ENCODE measurements at regions not wholly inside any gene's neighbourhood (a gene's known extent, or its start where the extent isn't known, plus 50 kb on each side); places are given as distances from the start of the nearest gene placed in this dataset.

DNA sequence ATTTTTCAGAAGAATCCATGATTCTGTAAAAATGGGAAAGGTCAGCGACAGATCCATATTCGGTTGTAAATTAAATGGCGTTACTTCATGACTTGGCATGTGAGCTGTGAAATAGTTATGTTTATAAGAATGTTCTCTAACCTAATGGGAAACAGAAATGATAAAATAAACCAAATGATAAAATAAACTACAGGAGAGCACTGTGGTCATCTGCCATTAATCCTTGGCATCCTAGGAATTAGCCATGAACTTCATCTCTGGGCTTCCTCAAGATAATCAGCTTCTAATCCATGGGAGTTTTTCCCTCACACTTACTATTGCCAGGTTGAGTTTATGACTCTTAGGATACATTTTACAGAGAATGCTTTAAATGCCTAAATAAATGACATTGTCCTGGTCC is 94.6 kb upstream of the SLC30A5 start:
- H3K4me1 ChIP-seq (ENCODE audit: insufficient read depth, low read length): no peaks in the 10 kb centered on the region
- no peak overlapping the region for H3K4me3 ChIP-seq (ENCODE audit: low read depth in 1 of 2, low read length in 2 of 2)
- H3K9ac ChIP-seq (ENCODE audit: low read length): no peak overlapping the region
- H3K36me3 ChIP-seq (ENCODE audit: insufficient read depth, low read length): no peaks in the 10 kb centered on the region
- no peaks in the 10 kb centered on the region for H3K27me3 ChIP-seq (ENCODE audit: control insufficient read depth in 1 of 2, insufficient read depth in 2 of 2, low read length in 2 of 2)
- H3K27ac ChIP-seq (ENCODE audit: low read depth, low read length): no peak overlapping the region
- H3K9me3 ChIP-seq (ENCODE audit: low read length): no peaks in the 10 kb centered on the region

DNA sequence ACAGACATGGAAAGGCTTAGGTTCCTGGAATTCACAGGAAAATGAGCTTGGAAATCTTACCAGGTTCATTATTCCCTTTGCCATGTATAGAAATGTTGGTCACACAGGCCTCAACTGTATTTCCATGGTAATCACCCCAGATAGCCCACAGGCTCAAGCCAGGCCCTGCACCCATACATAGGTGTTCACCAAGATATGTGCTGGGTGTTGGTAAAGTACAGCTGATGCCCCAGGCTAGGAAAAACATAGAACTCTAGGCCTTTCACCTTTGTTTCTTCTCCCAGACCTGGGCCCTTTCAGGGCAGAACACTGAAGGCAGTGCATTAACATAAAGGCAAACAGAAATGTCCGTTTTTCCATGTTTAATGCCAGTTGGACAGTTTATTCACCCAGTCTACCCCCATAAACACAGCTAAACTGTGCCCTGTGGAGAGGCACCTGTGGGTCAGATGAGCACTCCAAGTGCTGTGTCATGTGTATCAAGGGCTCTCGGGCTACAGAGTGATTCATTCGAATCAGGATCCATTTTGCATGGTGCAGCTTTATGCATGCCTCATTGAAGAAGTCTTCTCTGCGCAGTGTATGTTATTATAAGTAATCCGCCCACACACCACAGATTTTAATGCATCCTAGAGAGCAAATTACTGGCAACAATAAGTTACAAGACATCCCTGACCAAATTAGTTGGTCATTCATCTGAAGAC is 93.4 kb upstream of the SLC30A5 start:
- no peak overlapping the region for H3K4me3 ChIP-seq (ENCODE audit: low read depth in 1 of 2, low read length in 2 of 2)
- H3K36me3 ChIP-seq (ENCODE audit: insufficient read depth, low read length): no peaks in the 10 kb centered on the region
- no peak overlapping the region for H3K27ac ChIP-seq (ENCODE audit: low read depth, low read length)
- no peaks in the 10 kb centered on the region for H3K4me1 ChIP-seq (ENCODE audit: insufficient read depth, low read length)
- H3K27me3 ChIP-seq (ENCODE audit: control insufficient read depth in 1 of 2, insufficient read depth in 2 of 2, low read length in 2 of 2): no peaks in the 10 kb centered on the region
- no peaks in the 10 kb centered on the region for H3K9me3 ChIP-seq (ENCODE audit: low read length)
- H3K9ac ChIP-seq (ENCODE audit: low read length): no peak overlapping the region

DNA sequence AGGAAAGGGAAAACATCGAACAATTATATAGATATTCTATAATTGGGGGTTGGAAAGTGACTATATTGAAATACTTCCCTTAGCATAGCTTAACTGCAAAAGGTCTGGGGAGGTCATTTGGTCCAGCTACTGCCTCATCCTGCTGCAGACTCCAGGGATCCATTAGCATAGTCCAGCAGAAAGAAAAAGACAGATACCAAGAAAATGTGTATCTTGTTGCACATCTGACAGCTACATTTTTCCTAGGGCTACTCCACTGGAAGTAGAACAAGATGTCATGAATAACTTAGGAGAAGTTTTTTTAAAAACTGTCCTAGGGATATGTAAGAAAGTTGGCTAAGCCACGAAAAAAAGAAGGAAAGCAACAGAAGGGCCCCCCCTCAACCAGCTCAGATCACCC is 92.9 kb upstream of the SLC30A5 start:
- Histone ChIP-seq H3K9me3 (ENCODE audit: low read length) (no peaks in the 10 kb centered on the region), H3K4me3 (ENCODE audit: low read depth in 1 of 2, low read length in 2 of 2) (no peak overlapping the region), H3K4me1 (ENCODE audit: insufficient read depth, low read length) (no peaks in the 10 kb centered on the region), H3K9ac (ENCODE audit: low read length) (no peak overlapping the region), H3K36me3 (ENCODE audit: insufficient read depth, low read length) (no peaks in the 10 kb centered on the region), H3K27me3 (ENCODE audit: control insufficient read depth in 1 of 2, insufficient read depth in 2 of 2, low read length in 2 of 2) (no peaks in the 10 kb centered on the region), H3K27ac (ENCODE audit: low read depth, low read length) (no peak overlapping the region)

DNA sequence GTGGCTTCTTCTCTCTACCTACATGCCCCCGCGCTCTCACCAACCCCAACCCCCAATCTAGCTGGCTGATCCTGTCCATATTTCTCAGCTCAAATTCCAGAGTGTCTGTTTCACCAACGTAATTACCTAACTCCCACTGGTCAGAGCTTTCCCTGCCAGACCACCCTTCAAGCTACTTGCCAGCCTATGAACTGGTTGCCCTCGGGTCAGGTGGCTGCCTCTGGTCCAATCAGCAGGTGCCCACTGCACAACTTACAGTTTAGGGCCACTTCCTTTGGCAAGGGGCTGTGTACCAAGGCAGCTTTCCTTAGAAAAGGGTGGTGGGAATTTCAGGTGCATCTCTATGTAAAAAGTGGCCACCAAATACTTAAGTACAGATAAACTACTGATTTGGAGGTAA is 92.2 kb upstream of the SLC30A5 start:
- Histone ChIP-seq H3K27ac (ENCODE audit: low read depth, low read length) (no peak overlapping the region), H3K27me3 (ENCODE audit: control insufficient read depth in 1 of 2, insufficient read depth in 2 of 2, low read length in 2 of 2) (no peaks in the 10 kb centered on the region), H3K9me3 (ENCODE audit: low read length) (no peaks in the 10 kb centered on the region), H3K4me1 (ENCODE audit: insufficient read depth, low read length) (no peaks in the 10 kb centered on the region), H3K9ac (ENCODE audit: low read length) (no peak overlapping the region), H3K36me3 (ENCODE audit: insufficient read depth, low read length) (no peaks in the 10 kb centered on the region), H3K4me3 (ENCODE audit: low read depth in 1 of 2, low read length in 2 of 2) (no peak overlapping the region)

DNA sequence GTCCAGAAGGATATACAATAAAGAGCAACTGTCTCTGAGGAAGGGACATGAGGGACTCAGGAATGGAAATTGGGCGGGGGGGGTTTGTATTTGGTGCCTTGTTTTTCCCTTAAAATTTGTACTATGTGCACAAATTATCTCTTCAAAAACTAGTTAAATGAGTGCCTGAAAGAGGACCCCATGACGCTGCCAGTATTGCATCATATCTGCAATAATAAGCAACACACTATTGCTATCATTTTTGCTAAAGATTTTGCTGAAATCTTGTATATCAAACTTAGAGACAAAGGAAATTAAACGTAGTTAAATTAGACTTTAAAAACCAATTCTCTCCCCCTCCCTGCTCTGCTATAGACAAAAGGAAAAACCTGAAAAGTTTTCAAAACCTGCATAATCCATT is 89.7 kb upstream of the SLC30A5 start:
- no peak overlapping the region for H3K4me3 ChIP-seq (ENCODE audit: low read depth in 1 of 2, low read length in 2 of 2)

DNA sequence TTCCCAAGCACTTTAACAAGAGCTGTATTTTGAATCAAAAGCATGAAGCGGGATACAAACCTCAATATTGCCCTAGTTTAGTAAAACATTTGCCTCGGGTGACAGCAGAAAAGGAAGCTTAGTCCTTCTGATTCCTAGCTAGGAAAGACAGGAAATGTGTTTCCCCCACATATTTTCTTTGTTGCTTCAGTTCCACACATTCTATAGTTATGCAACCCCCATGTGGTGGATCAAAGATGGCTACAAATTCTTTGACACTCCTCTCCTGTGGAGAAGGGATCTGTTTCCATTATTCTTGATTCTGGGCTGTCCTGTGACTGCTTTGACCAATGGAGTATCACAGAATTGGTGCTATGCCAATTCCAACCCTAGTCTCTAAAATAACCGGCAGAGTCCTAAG is 89.1 kb upstream of the SLC30A5 start:
- Histone ChIP-seq H3K9ac (ENCODE audit: low read length) (no peak overlapping the region), H3K9me3 (ENCODE audit: low read length) (no peaks in the 10 kb centered on the region), H3K4me1 (ENCODE audit: insufficient read depth, low read length) (no peaks in the 10 kb centered on the region), H3K27ac (ENCODE audit: low read depth, low read length) (no peak overlapping the region), H3K27me3 (ENCODE audit: control insufficient read depth in 1 of 2, insufficient read depth in 2 of 2, low read length in 2 of 2) (no peaks in the 10 kb centered on the region), H3K36me3 (ENCODE audit: insufficient read depth, low read length) (no peaks in the 10 kb centered on the region), H3K4me3 (ENCODE audit: low read depth in 1 of 2, low read length in 2 of 2) (no peak overlapping the region)

More for the DNA sequence above, 89.7 kb upstream of the SLC30A5 start:
- Histone ChIP-seq H3K36me3 (ENCODE audit: insufficient read depth, low read length) (no peaks in the 10 kb centered on the region), H3K9ac (ENCODE audit: low read length) (no peak overlapping the region), H3K27me3 (ENCODE audit: control insufficient read depth in 1 of 2, insufficient read depth in 2 of 2, low read length in 2 of 2) (no peaks in the 10 kb centered on the region), H3K27ac (ENCODE audit: low read depth, low read length) (no peak overlapping the region), H3K4me1 (ENCODE audit: insufficient read depth, low read length) (no peaks in the 10 kb centered on the region), H3K9me3 (ENCODE audit: low read length) (no peaks in the 10 kb centered on the region)

DNA sequence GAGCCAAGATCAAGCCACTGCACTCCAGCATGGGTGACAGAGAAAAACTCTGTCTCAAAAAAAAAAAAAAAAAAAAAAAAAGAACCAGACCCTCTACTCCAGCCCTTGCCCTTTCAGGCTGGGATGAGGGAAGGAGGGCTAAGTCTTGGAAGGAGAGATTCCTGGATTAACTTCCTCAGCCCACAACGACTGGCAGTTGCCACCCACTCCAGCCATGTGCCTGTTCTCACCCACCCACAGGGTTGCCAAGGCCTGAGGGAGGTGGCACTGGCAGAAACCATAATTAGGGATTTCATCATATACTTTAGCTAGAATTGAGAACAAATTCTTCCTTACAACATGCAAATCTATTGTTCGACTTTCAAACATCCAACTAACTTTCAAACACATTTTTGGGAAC is 87.8 kb upstream of the SLC30A5 start:
- H3K36me3 ChIP-seq (ENCODE audit: insufficient read depth, low read length): no peaks in the 10 kb centered on the region
- no peaks in the 10 kb centered on the region for H3K4me1 ChIP-seq (ENCODE audit: insufficient read depth, low read length)
- H3K27ac ChIP-seq (ENCODE audit: low read depth, low read length): no peak overlapping the region
- no peak overlapping the region for H3K9ac ChIP-seq (ENCODE audit: low read length)
- no peaks in the 10 kb centered on the region for H3K27me3 ChIP-seq (ENCODE audit: control insufficient read depth in 1 of 2, insufficient read depth in 2 of 2, low read length in 2 of 2)
- no peak overlapping the region for H3K4me3 ChIP-seq (ENCODE audit: low read depth in 1 of 2, low read length in 2 of 2)
- no peaks in the 10 kb centered on the region for H3K9me3 ChIP-seq (ENCODE audit: low read length)

DNA sequence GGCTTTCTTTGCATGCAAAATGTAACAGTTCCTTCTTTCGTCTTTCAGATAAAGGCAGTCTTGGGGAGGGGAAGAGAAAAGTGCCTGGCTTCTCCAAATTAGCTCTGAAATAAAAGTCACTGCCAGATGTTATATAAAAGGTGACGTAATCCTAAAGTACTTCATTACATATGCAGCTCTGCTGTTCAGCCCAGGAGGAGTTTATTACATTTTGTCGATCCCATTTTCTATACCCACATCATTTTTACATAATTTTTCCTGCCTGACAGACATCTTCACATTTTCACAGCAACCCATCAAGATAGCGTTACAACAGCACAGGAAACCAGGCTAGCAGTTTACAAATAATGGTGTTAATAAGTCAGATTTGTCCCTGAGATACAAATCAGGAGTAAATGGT is 86.7 kb upstream of the SLC30A5 start:
- H3K27ac ChIP-seq (ENCODE audit: low read depth, low read length): no peak overlapping the region
- no peaks in the 10 kb centered on the region for H3K9me3 ChIP-seq (ENCODE audit: low read length)
- H3K4me1 ChIP-seq (ENCODE audit: insufficient read depth, low read length): no peaks in the 10 kb centered on the region
- no peaks in the 10 kb centered on the region for H3K36me3 ChIP-seq (ENCODE audit: insufficient read depth, low read length)
- H3K9ac ChIP-seq (ENCODE audit: low read length): no peak overlapping the region
- no peaks in the 10 kb centered on the region for H3K27me3 ChIP-seq (ENCODE audit: control insufficient read depth in 1 of 2, insufficient read depth in 2 of 2, low read length in 2 of 2)
- no peak overlapping the region for H3K4me3 ChIP-seq (ENCODE audit: low read depth in 1 of 2, low read length in 2 of 2)

DNA sequence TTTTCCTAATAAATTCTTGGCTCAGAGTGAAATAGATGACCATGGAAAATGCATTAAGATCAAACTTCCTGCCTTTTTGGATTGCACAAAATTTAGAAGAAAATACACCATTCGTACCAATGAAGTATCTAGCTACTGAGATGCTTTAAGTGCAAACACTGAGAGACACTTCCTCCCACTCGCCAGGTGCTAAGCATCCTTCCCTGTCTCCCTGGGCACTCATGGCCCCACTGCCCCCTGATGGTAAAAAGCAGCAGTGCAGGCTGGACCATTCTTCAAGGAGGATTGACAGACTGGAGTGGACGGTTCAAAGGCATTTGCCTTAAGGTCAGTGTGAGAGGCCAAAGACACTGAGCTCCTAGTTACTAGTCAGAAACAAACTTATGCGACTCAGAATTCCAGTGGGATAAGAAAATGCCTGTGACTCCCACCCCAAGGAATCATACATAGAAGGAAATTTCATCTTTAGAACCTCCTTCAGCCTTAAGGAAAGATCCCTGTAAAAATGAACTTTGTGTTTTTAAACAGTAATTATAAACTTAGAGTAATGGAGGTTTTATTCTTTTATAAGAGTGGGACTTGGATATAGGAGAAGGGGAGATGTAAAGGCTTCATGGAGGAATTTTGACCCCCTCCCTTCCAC is 86.0 kb upstream of the SLC30A5 start:
- Histone ChIP-seq H3K27me3 (ENCODE audit: control insufficient read depth in 1 of 2, insufficient read depth in 2 of 2, low read length in 2 of 2) (no peaks in the 10 kb centered on the region), H3K4me3 (ENCODE audit: low read depth in 1 of 2, low read length in 2 of 2) (no peak overlapping the region), H3K36me3 (ENCODE audit: insufficient read depth, low read length) (no peaks in the 10 kb centered on the region), H3K4me1 (ENCODE audit: insufficient read depth, low read length) (no peaks in the 10 kb centered on the region), H3K9me3 (ENCODE audit: low read length) (no peaks in the 10 kb centered on the region), H3K27ac (ENCODE audit: low read depth, low read length) (no peak overlapping the region), H3K9ac (ENCODE audit: low read length) (no peak overlapping the region)

DNA sequence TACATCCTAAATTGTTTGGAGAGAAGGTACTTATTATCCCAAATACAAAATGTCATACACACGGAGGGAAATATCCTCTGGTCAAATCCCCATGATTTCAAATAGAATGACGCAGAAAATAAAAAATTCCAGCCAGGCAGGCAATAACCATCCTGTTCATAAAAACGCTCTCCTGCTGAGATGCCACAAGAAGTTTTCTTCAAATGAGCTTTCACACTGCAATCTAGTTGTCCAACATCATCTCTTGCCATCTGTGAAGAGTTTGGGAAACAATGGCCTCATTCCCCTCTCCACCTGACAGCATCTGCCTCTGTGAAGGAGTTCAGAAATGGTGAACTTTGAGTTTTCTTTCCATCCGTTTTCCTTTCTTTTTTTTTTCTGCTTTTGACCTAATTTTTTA is 83.3 kb upstream of the SLC30A5 start:
- Histone ChIP-seq H3K4me1 (ENCODE audit: insufficient read depth, low read length) (no peaks in the 10 kb centered on the region), H3K9ac (ENCODE audit: low read length) (no peak overlapping the region), H3K4me3 (ENCODE audit: low read depth in 1 of 2, low read length in 2 of 2) (no peak overlapping the region), H3K27ac (ENCODE audit: low read depth, low read length) (no peak overlapping the region), H3K36me3 (ENCODE audit: insufficient read depth, low read length) (no peaks in the 10 kb centered on the region), H3K9me3 (ENCODE audit: low read length) (no peaks in the 10 kb centered on the region), H3K27me3 (ENCODE audit: control insufficient read depth in 1 of 2, insufficient read depth in 2 of 2, low read length in 2 of 2) (no peaks in the 10 kb centered on the region)

DNA sequence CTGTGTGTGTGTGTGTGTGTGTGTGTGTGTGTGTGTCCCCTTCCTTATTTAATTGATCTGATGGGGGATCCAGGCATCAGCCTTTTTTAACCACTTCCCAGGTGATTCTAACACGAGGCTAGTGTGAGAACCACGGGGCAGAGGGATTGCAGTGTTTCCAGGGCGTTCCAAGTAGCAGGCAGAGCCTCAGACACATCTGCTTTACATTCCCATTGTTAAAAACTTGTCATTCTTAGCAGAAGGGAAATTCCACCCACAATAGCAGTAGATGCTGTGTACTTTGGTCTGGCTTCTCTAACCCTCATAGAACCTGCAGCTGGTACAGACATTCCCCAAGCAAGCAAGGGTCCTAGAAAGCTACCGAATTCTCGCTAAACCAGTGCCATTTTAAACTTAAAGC is 81.9 kb upstream of the SLC30A5 start:
- Histone ChIP-seq H3K27ac (ENCODE audit: low read depth, low read length) (no peak overlapping the region), H3K36me3 (ENCODE audit: insufficient read depth, low read length) (no peaks in the 10 kb centered on the region), H3K4me1 (ENCODE audit: insufficient read depth, low read length) (no peaks in the 10 kb centered on the region), H3K27me3 (ENCODE audit: control insufficient read depth in 1 of 2, insufficient read depth in 2 of 2, low read length in 2 of 2) (no peaks in the 10 kb centered on the region), H3K9me3 (ENCODE audit: low read length) (no peaks in the 10 kb centered on the region), H3K4me3 (ENCODE audit: low read depth in 1 of 2, low read length in 2 of 2) (no peak overlapping the region), H3K9ac (ENCODE audit: low read length) (no peak overlapping the region)

DNA sequence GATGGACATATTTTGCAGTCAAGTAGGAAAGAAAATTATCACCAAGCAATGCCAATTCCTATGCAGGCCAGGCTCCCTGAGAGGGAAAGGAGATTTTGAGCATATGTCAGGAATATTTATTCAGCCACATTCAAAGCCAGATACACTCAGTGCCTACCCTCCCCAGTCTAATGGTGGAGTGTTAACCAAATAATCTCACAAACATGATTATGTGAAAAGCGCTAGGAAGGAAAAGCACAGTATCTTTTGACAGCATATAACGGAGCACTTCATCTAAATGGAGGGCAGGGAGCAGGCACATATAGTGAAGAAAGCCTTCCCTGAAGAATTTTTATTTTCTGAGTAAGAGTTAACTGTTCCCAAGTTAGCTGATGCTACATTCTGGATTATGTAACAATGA is 80.3 kb upstream of the SLC30A5 start:
- no peaks in the 10 kb centered on the region for H3K9me3 ChIP-seq (ENCODE audit: low read length)
- H3K27ac ChIP-seq (ENCODE audit: low read depth, low read length): no peak overlapping the region
- H3K4me3 ChIP-seq (ENCODE audit: low read depth in 1 of 2, low read length in 2 of 2): no peak overlapping the region

More for the DNA sequence above, 80.3 kb upstream of the SLC30A5 start:
- Histone ChIP-seq H3K4me1 (ENCODE audit: insufficient read depth, low read length) (no peaks in the 10 kb centered on the region), H3K36me3 (ENCODE audit: insufficient read depth, low read length) (no peaks in the 10 kb centered on the region), H3K9ac (ENCODE audit: low read length) (no peak overlapping the region), H3K27me3 (ENCODE audit: control insufficient read depth in 1 of 2, insufficient read depth in 2 of 2, low read length in 2 of 2) (no peaks in the 10 kb centered on the region)
